ENCODE measurements at regions not wholly inside any gene's neighbourhood (a gene's known extent, or its start where the extent isn't known, plus 50 kb on each side); places are given as distances from the start of the nearest gene placed in this dataset.

DNA sequence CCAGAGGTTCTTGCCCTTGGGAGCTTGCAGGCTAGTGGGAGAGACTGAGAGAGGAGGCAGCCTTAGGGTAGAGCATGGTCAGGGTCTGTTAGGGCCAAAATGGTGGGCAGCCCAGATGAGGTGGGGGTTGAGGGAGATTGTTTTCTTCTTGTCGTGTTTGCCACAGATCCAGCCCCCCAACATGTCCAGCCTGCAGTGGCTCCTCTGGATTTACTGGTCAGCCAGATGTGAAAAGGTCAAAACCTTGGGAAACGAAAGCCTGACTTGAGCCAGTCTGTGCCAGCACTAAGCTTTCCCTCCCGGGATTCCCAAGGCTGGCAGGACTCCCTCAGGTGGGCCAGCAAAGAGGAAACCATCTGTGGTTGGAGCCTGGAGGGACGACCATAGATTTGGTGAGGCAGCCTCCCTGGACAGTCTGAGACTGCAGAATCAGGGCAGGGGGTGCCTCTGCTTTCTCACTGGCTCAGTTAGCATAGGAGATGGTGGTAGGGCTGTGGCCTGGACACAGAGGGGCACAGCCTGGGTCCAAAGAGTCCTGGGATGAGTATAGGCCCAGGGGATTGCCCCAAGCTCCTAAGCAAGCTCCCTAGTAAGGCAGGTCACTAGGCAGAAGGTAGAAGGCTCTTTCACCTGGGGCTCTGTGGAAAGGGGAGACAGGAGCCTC is 51.2 kb upstream of the PRR23C start:
- no peak overlapping the region for H3K4me3 Mint-ChIP-seq
- H3K4me1 Mint-ChIP-seq: no peaks in the 10 kb centered on the region
- H3K36me3 Mint-ChIP-seq: no peaks in the 10 kb centered on the region
- no peak for DNase-seq (ENCODE audit: low spot score in 2 of 2, unreplicated experiment in 2 of 2)
- TF ChIP-seq, protein P1, sequence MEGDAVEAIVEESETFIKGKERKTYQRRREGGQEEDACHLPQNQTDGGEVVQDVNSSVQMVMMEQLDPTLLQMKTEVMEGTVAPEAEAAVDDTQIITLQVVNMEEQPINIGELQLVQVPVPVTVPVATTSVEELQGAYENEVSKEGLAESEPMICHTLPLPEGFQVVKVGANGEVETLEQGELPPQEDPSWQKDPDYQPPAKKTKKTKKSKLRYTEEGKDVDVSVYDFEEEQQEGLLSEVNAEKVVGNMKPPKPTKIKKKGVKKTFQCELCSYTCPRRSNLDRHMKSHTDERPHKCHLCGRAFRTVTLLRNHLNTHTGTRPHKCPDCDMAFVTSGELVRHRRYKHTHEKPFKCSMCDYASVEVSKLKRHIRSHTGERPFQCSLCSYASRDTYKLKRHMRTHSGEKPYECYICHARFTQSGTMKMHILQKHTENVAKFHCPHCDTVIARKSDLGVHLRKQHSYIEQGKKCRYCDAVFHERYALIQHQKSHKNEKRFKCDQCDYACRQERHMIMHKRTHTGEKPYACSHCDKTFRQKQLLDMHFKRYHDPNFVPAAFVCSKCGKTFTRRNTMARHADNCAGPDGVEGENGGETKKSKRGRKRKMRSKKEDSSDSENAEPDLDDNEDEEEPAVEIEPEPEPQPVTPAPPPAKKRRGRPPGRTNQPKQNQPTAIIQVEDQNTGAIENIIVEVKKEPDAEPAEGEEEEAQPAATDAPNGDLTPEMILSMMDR (IDR thresholded peaks at IDR 0.05; ENCODE audit: unreplicated experiment): no peak
- peaks cover 13% of the 10 kb centered on the region for H3K9me3 Mint-ChIP-seq
- no peak overlapping the region for H3K27ac Mint-ChIP-seq
- peaks cover 63% of the 10 kb centered on the region for H3K27me3 Mint-ChIP-seq (ENCODE audit: low read depth)

DNA sequence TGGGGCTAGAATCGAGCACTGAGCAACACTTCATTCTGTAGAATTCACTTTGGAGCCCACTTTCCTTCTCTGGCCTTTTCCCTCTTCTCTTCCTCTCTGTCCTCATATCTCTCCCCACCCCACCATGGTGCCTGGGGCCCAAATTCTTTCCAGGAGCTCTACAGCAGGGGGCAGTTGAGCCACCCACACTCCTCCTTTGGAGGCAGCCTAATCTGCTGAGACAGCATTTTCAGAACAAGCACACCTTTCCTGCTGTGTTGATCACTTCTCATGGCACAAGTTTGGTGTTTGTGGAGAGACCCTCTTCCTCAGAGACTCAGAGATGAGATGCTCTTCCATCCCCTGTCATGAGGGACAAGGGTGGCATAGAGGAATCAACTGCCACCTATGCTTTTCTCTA is 52.0 kb upstream of the PRR23C start:
- TF ChIP-seq, protein P1 (IDR thresholded peaks at IDR 0.05; ENCODE audit: unreplicated experiment): no peak
- Mint-ChIP-seq H3K4me3 (no peak overlapping the region), H3K4me1 (no peaks in the 10 kb centered on the region), H3K27me3 (ENCODE audit: low read depth) (peaks cover 59% of the 10 kb centered on the region), H3K36me3 (no peaks in the 10 kb centered on the region), H3K27ac (no peak overlapping the region), H3K9me3 (peaks cover 13% of the 10 kb centered on the region)
- no peak for DNase-seq (ENCODE audit: low spot score in 2 of 2, unreplicated experiment in 2 of 2)

DNA sequence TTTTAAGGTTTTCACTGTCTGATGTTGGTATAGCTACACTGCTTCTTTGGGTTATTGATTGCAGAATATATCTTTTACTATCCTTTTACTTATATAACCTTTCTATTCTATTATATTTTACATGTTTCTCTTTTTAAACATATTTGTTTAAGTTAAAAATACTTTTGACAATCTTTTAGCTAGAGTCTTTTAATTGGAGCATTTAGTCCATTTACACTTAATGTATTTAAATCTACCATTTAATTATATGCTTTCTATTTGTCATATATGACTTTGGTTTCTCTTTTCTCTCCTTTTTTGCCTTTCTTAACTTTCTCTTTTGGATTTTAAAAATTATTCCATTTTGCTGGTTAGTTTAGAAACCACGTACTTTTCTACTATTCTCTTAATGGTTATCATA is 53.7 kb upstream of the PRR23C start:
- peaks cover 3% of the 10 kb centered on the region for H3K9me3 Mint-ChIP-seq
- no peak overlapping the region for H3K27ac Mint-ChIP-seq
- no peak overlapping the region for H3K4me3 Mint-ChIP-seq
- TF ChIP-seq, protein P1 (IDR thresholded peaks at IDR 0.05; ENCODE audit: unreplicated experiment): no peak
- DNase-seq (ENCODE audit: low spot score in 2 of 2, unreplicated experiment in 2 of 2): no peak
- H3K4me1 Mint-ChIP-seq: no peaks in the 10 kb centered on the region
- peaks cover 64% of the 10 kb centered on the region for H3K27me3 Mint-ChIP-seq (ENCODE audit: low read depth)
- H3K36me3 Mint-ChIP-seq: no peaks in the 10 kb centered on the region

DNA sequence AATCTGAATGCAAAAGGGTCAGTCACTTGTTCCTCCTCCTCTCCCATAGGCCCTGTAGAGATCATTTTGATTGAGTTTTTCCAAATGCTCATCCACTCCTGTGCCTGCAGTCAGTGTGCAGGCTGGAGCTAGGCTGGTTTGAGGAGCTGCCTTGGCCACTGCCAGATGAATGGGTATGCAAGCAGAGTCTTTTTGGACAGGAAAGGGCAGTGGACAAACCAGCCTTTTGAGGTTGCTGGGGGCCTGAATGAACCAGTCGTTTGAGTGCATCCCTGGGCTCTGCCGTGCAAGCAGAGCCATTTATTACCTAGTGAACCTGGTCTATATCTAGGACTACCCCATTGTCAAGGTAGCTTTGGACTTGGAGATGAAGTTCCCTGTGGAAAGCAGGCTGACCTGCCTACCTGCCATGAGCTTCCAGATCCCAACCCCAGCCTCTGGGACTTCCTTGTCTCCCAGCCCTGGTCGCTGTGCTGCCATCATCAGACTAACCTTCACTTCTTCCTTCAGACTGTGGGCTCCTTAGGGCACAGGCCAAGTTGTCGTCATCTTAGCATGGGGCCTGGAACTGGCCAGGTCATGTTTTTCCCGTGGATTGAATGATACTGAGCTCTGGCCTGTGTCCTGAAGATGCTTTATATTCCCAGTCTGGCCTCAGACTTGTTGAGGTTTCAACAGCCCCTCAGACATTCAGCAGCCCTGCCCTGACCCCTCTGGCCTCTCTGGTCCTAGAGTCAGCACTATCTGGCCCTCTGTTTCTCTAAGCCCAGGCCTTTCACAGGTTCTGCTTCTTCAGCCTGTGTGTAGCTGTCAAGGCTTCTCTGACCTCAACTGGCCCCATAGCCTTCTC is 55.5 kb upstream of the PRR23C start:
- Mint-ChIP-seq H3K27me3 (ENCODE audit: low read depth) (peaks cover 58% of the 10 kb centered on the region), H3K4me1 (no peaks in the 10 kb centered on the region), H3K27ac (no peak overlapping the region), H3K36me3 (no peaks in the 10 kb centered on the region), H3K9me3 (peaks cover 3% of the 10 kb centered on the region), H3K4me3 (no peak overlapping the region)
- DNase-seq (ENCODE audit: low spot score in 2 of 2, unreplicated experiment in 2 of 2): peak in 1 of 2 experiments; percentile 11
- TF ChIP-seq, protein P1 (IDR thresholded peaks at IDR 0.05; ENCODE audit: unreplicated experiment): no peak

DNA sequence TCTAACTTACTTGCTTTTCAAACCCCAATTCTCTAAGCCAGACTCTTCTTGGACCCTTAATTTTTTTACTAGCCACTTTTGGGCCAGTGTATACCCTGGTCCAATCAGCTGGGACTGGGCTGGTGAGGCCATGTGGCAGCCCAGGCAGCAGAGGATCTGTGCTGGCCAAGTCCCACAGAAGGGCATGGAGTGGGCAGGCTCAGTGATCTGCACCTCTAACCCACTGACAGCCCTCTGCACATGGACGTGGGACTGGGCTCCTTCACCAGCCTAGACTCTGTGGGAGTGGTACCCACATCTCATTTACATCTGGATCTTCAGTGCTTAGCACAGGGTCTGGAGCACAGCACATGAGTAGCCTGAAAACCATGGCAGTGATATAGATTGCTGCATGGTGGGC is 56.1 kb upstream of the PRR23C start:
- TF ChIP-seq, protein P1 (IDR thresholded peaks at IDR 0.05; ENCODE audit: unreplicated experiment): no peak
- peak in 1 of 2 experiments; percentile 16 for DNase-seq (ENCODE audit: low spot score in 2 of 2, unreplicated experiment in 2 of 2)
- Mint-ChIP-seq H3K9me3 (peaks cover 3% of the 10 kb centered on the region), H3K36me3 (no peaks in the 10 kb centered on the region), H3K27ac (no peak overlapping the region), H3K4me3 (no peak overlapping the region), H3K4me1 (no peaks in the 10 kb centered on the region), H3K27me3 (ENCODE audit: low read depth) (peaks cover 57% of the 10 kb centered on the region)

Measured in mesothelial cell of epicardium (in vitro differentiated cells).